GM04504 (cell line): ENCODE measurements at regions not wholly inside any gene's neighbourhood (a gene's known extent, or its start where the extent isn't known, plus 50 kb on each side); places are given as distances from the start of the nearest gene placed in this dataset.

Experiments
- DNase-seq: peaks from one replicate; pipeline ENCODE4 v3.0.0-alpha.2; 2012; ENCODE audit warnings: low read depth

DNA sequence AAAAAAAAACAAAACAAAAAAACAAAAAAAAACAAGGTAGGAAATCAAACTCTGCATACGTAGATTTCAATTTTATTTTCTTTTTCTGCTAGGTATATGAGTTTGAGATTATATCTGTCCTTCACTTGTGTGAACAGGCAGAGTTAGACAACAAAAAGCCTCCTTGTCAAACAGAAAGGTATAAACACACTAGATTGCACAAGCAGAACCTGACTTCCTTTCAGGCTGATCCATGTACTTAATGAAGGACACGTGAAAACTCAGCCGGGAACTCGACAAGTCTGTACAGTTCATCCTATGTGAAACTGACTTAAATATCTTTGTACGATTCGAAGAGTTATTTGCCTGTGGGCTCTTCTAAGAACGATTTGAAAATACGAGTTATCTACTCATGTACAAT is 254.1 kb downstream of the ARL4A start:
- no peak for DNase-seq

DNA sequence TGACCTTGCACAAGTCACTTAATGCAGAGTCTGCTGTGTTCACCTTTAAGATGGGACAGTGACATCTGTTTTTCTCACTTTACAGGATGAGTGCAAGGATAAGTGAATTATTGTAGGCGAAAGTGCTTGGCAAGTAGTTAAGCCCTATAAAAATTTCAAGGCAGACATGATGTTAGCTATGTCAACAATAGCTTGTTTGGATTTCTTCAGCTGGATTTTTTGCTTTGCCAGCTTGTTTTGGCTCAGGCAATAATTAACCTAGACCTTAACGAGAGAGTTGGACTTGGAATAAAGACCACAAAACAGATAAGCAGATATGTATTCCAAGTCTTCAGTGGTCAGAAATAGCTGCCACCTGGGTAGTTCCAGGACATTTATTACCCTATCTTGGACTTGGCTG is 255.2 kb downstream of the ARL4A start:
- no peak for DNase-seq

DNA sequence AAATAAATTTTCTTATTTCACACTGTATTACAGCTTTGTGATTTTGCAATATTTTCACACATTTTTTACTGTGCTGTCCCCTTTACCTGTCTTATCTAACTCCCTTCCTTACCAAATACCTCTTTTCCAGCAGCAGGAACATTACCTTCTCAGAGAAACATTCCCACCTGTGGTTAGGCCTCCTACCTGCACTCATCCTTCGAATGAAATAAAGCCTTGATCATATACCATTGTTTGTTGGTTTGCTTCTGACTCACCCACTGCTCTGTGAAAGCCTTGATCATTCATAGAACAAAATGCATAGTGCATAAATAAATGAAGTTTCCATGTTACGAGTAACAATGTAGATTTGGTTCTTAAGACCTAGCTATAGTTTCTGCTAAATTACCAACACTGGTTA is 256.3 kb downstream of the ARL4A start:
- no peak for DNase-seq

DNA sequence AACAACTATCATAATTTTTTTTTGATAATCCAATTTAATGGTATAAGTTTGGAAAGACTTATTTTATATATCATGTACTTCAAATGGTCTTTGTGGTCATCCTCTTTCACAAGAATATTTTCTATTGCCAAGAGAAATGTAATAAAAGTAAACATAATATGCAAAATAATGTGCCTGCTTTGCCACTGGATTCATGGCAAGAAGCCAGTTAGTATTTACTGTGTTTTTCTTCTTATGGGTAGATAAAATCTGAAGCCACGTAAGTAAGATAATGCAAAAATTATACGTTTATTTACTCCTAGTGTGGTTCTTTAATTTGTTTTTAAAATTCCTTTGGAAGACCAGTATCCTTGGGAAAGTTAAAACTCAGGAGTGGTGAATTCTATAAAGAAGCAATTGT is 258.5 kb downstream of the ARL4A start:
- no peak for DNase-seq

DNA sequence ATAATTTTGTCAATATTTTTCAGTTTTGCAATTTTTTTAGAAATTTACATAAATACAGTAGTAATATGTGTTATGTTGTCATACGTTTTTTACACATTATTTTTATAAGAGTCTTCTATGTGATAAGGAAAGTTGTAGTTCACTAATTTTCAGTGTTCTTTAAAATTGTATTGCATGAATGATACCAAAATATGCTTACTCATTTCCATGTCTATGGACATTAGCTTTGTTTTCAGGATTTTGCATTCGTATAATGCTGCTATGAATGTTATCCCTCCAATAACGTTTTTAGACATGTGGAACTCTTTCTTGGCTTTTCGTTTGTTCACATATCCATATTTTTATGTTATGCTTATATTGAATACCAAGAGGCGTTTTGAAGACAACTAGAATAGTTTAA is 260.0 kb downstream of the ARL4A start:
- DNase-seq: no peak

DNA sequence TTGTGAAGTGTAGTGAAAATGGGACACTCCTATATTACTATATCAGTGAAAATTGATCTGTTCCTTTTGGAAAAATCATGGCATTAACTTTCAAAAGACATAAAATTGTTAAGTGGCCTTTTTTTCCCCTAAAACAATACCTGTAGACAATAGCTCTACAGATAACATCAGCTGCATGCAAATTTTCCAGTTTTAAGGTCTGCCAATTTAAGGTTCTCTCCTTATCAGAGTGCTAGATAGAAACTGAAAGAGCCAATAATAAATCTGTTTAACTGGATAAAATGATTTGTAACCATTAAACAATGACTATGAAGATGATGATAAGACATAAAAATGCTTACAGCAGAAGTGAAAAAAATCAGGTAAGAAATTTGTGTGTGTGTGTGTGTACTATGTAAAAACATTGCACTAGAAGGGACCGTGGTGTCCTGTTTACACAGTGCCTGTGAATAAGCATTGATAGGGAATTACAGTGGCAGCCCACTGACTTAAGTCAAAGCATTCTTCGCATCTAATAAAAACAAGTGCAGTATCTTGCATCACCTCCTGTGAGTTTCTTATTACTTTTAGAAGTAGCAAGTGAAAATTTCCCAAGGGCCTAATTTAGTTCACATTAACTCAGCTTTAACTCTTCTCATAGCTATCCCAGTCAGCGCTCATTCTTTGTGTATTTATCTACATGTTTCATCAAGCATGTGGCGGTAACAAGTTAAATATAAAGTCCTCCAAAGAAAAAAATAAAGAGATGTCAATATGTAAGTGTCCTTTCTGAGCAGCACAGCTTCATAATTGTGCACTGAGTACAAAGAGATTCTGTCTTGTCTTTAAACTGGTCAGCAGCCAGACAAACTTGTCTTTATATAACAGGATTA is 261.9 kb downstream of the ARL4A start:
- DNase-seq: no peak

DNA sequence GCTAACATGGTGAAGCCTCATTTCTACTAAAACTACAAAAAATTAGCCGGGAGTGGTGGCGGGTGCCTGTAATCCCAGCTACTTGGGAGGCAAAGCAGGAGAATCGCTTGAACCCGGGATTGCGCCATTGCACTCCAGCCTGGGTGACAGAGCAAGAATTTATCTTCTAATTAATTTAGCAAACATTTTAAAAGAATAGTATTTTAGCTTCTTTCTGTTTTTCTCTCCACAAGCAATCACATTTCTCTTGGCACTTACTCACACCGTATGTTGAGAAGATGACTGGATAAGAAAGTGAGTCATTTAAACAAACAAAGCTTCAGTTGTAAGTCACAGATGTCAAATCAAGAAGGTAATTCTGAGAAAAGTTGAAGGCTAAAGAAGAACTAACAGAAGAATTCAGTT is 264.0 kb downstream of the ARL4A start:
- DNase-seq: peak; percentile 12

DNA sequence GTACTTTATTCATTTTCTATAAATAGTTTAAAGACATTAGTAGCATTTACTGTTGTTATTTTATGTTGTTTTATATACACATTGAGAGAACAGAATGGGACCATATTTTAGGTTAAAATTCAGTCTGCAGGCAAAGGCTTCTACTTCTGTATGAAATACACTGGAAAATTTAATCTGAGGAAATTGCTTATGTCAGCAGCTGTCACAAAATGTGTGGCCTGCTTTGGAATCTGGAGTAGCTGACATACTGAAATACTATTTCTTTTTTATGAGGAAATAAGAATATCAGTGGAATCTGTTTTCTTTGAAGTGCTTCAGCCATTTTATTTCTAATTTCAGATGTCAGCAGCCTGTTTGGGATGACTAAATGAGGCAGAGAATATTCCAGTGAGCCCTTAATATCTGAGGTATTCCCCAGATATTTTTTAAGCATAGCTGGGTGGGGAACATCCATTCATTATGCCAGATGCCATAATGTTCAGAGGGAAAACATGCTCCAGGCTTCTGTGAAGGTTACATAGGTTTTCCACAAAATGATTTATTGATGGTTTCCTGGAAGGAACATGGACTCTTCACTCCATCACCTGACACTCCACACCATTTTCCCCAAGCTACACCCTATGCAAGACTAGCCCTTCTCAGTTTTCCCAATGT is 267.1 kb downstream of the ARL4A start:
- no peak for DNase-seq

DNA sequence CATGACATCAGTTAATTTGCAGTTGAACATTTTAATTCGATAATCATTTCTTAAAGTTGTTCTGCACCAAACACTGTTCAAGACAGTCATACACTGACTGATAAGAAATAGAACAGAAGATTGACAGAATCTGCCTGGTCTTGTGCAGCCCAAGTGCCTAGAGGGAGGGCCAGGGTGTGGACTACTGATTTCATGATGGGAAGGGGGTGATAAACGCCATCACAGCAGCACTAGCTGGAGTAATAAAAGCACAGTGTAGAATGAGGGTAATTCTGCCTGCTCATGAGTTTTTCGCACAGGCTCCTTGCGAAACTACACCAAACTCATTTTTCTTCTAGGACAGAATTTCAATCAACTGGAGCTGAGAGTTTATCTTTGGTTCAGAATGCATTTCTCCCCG is 270.1 kb downstream of the ARL4A start:
- DNase-seq: no peak

DNA sequence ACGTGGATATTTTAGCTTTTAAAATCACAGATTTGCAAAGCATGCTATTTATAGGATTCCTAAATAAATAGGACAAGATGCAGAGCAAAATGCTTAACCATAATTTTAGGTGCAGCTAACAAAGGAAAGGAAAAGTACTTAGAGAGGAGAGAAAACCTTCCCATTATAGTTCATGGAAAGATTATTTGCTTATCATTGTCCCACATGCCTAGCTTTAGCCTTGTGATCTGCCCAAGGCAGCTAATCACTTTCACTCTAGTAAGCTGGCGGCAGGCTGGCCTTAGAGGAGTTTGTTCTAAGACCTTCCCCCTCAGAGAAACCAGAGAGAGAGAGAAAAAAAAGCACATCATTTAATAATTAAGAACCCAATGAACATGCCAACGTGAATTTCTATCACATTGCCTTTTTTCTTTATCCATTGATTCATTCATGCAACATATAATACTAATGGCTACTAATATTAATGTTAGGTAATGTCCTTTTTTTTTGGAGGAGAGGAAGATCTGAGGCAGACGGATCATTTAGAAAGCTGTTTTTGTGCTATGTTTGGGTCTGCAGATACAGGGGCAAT is 274.6 kb downstream of the ARL4A start:
- DNase-seq: no peak

DNA sequence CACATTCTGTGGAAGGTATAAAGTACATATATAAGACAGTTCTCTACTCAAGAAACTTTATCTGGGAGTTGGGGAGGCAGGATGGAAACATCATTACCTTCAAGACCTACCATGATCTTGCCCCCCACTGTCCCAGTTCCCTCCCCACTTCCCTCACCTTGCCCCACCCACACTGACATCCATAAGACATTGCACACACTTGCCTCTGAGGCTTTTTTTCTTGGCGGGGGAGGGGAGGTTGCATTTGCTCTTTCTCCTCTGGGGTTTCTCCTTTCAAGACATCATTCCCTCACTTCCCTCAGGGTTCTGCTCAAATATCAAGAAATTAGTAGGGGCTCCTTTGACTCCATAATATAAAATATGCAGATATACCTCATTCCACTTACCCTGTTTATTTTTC is 276.0 kb downstream of the ARL4A start:
- DNase-seq: no peak

DNA sequence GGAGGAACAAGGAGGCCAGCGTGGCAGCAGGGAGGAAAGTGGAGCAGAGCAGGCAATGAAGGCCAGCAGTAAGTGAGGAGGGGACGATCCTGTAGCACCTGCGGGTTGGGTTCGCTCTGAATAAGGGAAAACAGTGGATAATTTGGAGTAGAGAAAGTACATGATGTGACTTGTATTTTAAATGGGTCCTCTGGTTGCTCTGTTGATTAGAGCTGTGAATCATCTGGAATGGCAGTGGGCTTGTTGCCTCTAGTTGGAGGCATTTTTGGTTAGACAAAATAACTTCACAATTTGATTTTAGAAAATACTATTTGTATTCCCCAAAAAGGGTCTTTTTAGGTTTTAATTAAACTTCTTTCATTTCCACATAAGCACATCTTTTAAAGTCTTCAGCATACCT is 277.4 kb downstream of the ARL4A start:
- no peak for DNase-seq

DNA sequence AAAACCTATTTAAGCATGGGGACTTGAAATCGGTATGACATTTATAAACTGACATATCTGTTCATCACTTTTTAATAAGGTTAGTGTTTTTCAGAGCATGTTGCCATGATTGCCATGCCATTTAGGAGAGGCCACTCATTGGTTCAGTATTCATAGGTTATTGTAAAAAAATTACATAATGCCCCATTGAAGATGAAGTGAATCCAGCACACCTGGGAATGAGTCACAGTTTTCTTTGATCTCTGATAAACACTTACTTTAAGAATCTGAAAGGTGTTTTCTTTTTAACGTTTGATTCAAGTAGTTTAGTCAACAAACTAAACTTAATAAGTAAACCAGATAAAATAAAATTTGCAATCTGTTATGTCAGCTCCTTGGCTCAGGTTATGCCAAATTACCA is 278.3 kb downstream of the ARL4A start:
- no peak for DNase-seq

DNA sequence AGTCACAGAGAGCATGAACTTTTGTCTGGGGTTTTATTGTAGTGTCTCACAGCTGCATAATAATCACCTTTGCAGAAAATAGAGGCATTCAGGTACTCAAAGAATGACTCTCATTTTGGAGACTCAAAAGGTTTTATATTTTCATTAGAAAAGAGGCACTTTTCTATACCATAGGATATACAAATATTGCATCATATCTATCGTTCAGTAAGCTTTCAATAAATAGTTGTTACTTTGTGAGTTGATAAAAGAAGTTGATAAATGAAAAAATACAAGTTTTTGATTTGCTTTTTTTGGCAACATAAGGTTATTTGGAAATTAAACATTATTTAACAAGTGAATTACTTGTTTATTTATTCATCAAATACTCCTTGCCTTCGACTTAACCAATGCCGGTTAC is 279.9 kb downstream of the ARL4A start:
- no peak for DNase-seq

DNA sequence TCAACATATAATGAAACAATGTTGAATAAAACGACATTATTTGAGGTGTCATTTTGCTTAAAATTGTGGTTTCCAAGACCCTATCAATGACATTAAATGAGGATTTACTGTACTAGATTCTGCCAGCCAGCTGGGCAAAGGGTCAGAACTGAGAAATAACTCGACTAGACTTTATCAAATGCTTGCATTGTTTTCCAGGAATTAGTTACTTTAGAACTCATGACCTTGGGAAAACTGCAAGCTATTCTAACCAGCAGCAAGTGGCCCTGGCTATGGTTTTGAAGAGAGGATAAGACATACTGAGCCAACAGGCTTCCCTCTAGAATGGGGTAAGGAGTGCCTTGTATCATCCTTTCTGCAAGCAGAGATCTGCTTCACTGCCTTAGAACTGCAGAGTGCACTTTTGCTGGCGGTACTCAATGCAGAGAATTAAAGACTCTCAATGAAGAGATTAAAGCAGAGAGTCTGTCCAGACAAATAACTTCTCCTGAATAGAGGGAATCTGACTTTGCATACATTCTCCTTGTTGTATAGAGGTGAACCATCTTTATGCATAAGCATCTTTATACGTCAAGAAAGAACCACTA is 281.5 kb downstream of the ARL4A start:
- DNase-seq: no peak

DNA sequence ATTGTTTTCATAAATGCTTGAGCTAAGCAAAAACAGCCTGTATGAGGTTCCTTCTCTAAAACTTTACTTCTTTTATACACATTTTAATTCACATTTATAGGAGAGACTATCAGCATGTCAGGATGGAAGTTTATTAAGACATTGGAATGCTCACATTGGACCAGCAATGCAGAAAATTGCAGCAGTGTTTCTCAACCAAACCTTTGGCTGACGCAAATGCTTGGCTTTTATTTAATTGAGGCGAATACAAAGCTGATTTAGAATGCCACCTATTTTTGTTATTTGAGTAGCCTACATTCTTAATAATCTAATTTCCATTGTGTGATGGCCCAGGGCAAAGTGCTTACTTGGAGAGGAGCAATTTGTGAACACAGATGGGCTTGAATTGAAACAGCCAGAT is 283.2 kb downstream of the ARL4A start:
- no peak for DNase-seq

DNA sequence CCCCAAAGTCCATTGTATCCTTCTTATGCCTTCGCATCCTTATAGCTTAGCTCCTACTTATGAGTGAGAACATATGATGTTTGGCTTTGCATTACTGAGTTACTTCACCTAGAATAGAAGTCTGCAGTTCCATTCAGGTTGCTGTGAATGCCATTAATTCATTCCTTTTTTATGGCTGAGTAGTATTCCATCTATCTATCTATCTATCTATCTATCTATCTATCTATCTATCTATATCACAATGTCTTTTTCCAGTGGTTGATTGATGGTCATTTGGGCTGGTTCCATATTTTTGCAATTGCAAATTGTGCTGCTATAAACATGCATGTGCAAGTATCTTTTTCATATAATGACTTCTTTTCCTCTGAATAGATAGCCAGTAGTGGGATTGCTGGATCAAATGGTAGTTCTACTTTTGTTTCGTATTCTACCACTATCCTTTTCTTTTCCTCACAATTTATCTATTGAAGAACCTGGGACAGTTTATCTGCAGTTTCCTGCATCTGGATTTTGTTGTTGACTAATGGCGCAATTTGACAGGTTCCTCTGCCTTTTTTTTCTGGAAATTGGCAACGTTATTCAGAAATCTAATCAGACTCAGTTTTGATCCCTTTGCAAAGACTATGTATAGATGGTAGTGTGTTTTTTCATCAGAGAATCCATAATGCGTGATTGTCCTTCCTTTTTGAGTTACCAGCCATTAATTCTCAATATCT is 287.2 kb downstream of the ARL4A start:
- no peak for DNase-seq

DNA sequence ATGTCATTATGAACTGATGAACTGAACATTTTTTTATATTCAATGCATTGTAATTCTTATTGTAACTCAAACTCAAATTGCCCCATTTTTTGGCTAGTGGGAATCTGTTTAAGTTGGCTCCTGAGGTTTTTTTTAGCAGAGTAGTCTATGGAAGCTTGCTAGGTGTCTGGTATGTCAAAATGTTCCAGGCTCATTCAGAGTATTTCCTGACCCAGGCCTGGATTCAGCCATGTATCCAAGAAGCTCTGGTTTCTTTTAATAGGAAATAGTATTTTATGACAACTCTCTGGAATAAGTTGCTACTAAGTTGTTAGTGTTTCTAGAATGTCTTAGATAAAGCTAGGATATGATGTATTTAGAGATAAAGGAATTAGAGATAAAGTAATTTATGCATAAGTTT is 288.0 kb downstream of the ARL4A start:
- no peak for DNase-seq

DNA sequence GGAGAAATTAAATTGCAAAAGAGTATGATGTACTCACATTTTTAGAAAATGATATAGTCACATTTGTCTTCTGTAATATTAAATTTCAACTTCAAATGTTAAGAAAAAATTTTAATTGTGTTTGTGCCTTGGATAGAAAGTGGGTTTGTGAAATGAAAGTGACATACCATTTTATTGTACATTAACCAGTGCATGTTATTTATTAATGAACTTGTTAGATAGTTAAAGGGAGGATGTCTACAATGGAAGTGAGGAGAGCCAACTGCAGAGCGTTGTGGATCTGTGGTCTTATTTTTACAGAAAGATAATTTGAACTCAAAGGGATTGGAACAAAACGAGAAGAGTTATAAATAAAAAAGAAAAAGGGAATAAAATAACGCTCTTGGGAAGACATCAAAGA is 291.7 kb downstream of the ARL4A start:
- DNase-seq: no peak

DNA sequence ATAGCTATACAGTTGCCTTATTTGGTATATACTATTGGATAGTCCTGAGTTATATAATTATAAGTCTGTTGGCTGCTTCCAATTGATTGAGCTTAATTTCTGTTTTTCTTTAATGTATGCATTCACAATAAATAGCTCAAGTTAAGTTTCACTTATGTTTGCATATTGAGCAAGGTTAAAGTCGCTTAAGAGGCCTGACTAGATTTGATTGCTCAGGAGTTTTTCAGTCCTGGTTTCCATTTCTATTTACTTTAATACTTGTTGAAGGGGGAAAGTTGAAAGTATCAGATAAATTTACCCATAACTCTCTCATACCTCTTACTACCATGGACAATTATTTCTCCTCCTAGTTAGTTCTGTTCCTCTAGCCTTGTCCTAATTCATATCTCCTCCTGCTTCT is 294.7 kb downstream of the ARL4A start:
- DNase-seq: no peak

DNA sequence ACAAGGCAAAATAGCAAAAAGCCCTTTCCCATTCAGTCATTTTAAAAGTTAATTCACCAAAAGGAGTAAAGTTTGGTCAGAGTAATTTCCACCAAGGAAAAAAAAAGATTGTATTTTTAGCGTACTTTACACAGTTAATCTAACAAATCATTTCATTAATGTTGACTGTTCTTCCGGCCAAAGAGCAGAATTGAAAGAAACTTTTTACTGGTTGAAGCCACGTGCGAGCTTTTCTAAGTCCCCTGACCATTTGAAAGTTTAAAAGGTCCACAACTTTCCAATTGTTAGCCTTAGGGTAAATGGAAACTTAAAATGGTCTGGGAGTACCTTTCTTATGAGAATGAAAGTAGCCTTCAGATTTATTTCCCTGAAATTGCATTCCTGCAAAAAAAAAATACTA is 296.7 kb downstream of the ARL4A start:
- no peak for DNase-seq

DNA sequence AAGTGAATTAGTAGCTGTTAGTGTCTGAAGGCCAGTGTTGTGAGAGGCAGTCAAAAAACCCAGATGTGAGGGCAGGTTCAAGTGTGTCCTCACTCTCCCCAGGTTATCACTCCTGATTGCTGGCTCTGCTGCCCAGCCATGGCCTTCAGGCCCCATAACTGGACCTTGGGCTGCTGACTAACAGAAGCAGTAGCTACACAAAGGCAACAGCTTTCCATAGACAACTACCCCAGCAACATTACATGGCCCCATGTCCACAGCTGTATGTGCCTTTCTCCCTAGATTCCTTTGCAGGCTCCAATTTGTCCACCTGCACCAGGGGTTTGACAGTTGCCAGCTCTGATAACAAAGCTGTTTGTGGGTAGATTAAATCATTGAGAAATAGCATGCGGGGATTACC is 297.8 kb downstream of the ARL4A start:
- DNase-seq: no peak

DNA sequence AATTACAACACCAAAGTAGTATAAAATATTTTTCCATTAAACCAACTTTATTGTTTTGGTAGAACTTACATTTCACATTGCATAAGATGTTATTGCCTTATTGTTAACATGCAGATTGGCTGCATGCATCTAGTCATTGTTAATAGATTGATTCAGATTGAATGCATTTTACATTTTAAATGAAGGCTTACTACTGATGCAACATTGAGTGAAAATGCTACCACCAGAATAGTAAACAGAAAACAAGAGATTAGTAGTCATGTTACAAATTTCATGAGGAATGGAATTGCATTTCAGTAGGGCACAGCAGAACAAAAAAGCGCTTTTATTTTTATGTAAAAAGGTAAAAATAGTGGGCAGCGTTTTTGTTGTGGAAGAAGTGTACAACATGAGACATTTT is 298.3 kb downstream of the ARL4A start:
- DNase-seq: no peak
